Stimulated activated CD8-positive, alpha-beta memory T cell treated with anti-CD3 and anti-CD28 coated beads, Interleukin-7, amount 100 ng/mL, for 24 hours (primary cell): ENCODE measurements at regions not wholly inside any gene's neighbourhood (a gene's known extent, or its start where the extent isn't known, plus 50 kb on each side); places are given as distances from the start of the nearest gene placed in this dataset.
"Not testable (repeated sequence)": the region's sequence is repeated elsewhere in the genome, so short reads cannot be mapped to it uniquely, and the experiment has no call there.

Source experiments
- DNase-seq: peaks from one replicate; pipeline ENCODE4 v3.0.0-alpha.2; 2020; ENCODE audit warnings: low read depth

DNA sequence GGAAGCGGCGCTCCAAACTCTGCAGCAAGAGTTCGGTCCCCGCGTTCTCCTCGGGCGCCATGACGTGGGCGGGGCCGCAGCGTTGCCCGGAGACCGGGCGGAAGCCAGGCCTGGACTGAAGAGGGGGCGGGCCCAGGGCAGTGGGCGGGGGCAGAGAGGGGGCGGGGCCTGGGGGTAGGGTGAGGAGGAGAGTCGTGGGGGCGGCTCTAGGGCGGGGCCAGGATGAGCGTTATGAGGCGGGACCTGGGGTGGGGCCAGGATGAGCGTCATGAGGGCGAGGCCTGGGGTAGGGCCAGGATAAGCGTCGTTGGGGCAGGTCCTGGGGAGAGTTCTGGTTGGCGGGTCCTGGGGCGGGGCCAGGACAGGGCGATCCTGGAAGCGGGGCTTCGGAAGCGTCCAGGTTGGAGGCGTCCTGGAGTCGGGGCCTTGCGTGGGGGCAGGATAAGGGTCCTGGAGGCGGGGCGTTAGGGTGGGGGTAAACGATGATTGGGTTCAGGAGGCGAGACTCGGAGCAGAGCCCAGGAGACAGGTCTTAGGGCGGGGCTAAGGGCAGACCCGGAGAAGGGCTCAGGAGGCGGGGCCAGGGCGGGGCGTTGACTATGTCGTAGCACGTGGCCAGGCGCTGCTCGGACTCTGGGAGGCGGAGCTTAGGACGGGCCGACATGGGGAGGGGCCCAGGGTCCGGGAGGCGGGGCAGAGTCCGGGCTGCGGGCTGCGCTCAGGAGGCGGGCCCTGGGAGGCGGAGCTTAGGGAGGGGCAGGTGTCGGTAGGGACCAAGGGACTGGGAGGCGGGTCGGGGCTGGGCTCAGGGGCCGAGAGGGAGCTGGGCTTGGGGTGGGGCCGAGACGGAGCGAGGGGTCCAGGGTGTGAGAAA, 131.1 kb upstream of the ALDH3B2 start:
- DNase-seq, result peak; percentile 97

DNA sequence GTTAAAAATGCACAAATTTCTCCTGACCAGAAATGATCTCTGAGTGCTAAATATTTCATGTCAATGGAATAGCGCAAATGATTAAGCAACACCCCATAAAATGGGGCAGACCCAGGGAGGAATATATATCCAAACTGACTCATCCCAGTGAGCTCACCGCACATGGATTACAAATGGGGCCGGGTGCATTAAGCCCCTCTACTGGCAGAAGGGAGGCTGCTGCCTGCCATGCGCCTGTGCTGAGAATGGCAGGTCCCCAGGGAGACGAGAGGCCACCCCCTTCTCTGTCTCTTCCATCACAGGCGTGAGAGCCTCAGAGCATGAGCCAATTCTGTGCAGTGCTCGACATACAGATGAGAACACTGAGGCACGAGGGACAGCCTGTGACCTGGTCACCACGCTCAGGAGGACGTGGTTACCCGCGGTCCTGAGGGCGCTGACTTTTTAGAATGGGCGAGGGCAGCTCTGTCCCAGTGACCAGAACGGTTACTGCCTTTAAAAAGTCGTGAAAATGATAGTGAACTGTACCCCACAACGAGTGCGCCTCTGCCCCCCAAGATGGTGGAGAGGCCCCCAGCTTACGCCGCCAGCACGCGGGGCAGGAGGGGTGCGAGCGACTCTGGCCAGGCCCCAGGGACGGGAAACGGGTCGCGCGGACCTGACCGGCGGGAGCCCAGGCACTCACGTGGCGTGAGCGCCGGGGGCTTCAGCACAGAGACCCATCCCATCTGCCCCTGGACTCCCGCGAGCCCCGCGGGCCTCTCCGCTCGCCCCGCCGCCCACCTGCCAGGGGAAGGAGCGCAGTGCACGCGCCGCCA, 130.2 kb upstream of the ALDH3B2 start:
- not testable (repeated sequence) for DNase-seq

DNA sequence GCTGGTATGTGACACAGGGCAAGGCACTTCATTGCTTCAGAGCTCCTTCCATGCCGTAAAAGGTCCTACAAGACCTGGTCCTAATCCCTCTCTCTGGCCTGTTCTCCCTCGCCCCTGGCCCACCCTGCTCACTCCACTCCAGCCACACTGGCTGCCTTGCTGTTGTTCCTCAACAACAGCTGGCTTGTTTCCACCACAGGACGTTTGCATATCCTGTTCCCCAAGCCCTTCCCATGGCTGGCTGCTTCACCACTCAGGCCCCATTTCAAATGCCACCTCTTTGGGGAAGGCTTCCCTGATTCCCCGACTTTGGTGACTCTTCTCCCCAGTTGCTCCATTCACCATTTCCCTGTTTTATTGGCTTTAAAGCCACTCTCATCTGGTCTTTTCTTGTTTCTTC, 129.1 kb upstream of the ALDH3B2 start:
- not testable (repeated sequence) for DNase-seq

DNA sequence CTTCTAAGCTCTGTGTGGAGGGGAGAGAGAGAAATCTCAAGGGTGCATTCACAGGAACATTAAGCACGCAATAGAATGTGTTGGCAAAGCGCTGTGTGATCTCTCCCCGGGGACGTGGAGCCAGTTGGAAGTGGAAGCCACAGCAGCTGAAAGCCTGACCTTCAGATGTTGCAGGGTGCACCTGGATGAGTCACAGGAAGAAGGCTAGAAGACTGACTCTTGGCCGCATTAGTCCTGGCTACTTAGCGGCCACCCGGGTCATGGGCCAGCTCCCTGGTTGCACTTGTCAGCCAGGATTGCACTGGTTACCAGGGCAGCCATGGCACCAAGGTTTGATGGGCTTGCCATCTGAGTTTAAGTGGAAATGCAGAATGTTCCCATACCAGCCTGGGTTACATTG, 128.6 kb upstream of the ALDH3B2 start:
- DNase-seq, result not testable (repeated sequence)

DNA sequence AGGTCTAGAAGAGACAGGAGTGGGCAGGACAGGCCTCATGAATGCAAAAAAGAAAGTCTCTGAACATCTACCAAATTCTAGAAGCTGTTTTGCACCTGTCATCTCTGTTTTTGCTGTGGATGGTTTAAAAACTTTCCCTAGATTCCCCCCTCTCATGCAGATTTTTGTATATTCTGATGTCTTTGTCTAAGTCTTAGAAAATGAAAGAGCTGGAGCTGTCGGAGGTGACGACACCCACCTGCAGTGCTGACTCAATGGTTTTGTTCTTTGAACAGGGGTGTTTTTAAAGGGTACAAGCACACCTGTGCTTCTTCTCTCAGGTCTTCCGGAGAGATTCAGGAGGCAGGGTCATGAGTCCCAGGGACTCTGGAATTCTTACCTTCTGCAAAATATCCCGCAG, 128.2 kb upstream of the ALDH3B2 start:
- DNase-seq, result not testable (repeated sequence)

DNA sequence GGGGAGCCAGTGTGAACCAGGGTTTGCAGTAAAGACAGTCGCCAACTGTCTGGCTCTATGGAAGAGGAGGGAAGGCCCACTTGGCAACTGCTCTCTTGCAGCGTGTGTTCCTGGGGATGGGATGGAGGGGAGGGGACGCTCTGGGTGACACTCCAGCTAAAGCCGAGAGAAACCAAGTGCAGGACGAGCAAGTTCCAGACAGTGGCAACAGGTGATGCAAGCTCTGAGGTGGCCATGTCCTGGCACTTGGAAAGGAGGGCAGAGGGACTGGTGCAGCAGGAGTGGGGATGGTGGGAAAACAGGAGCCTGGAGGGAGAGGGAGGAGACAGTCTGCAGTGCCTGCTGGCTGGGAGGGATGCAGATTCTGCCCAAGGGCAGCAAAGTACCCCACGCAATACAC, 127.0 kb upstream of the ALDH3B2 start:
- not testable (repeated sequence) for DNase-seq

DNA sequence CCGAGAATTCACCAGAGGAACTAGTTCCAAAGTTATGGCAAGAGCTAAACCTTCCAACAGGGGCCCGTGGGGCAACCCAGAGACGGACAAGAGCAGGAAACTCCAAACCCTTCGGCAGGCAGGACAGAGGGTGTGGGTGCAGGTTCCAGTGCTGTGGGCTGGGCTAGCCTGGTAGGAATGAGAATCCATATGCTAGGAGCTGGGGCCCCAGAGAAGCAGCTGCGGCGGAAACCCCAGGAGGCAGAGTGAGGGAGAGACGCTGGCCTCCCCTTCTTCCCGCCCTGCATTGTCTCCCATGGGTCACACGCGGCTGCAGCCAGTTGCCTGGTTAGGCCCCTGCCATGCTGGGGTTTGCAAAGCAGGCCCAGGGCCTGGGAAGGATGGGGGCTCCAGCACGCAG, 126.2 kb upstream of the ALDH3B2 start:
- not testable (repeated sequence) for DNase-seq

DNA sequence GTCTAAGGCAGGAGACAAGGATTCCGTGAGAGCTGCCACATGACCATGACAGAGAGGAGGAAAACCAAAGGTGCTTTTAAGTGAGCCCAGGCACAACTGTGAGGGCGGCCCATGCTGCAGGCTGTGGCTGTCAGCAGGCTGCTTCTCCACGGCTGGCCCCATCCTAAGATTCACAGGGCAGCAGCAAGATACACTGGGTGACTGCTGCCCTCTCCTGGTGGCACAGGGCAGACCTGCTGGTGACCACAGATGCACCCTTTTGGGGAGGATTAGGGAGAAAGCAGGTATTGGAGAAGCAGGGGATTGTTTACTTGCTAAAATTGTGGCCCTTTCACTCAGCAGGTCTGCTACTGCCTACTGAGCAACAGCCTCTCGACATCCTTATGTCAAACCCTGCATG, 125.4 kb upstream of the ALDH3B2 start:
- DNase-seq, result not testable (repeated sequence)

DNA sequence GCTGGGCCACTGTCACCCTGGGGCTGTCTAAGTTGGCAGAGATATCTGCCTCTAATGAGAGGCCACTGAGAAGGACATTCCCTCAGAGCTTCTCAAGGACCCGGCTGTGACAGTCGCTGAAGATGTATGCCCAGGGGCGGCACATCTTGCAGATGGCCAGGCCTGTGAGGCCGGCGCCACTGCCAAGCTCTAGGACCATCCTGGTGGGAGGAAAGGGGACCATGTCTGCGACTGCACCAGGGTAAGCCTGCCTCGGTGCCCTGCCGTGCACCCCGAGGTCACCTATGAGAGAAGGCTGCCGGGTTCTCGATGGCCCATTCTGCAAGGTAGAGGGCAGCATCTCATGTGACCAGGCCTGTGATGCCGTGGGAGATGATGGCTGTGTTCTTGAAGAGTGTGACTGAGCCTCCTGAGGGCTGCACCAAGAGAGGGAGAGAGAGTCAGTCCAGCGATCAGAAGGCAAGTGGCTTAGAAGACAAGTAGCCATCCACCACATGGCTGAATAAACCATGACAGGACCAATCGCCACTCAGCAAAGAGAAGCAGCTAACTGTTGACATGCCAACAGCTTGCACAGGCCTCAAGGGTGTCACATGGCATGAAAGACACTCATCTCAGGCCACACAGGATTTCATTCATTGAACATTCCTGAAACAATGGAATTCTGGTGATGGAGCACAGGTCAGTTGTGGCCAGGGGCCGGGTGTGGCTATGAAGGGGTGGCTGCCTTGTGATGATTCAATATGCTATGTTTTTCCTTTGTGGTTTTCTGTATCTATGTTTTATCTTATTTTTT, 123.5 kb upstream of the ALDH3B2 start:
- DNase-seq, result not testable (repeated sequence)

DNA sequence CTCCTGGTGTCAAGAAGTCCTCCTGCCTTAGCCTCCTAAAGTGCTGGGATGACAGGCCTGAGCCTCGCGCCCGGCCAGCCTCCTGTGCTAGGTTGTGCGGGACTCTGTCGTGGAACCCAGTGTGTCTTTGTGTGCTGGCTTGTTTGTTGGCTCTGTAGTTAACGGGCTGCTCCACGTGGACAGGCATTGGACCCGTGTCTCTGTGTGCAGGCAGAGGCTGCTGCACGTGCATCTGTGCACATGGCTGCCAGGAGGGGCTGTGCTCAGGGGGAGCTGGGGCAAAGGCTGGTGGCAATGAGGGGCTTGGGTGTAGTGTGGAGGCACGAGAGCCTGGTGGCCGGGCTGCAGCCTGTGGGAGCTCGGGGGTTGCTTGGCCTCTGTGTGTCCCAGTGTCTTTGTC, 121.3 kb upstream of the ALDH3B2 start:
- no peak for DNase-seq

DNA sequence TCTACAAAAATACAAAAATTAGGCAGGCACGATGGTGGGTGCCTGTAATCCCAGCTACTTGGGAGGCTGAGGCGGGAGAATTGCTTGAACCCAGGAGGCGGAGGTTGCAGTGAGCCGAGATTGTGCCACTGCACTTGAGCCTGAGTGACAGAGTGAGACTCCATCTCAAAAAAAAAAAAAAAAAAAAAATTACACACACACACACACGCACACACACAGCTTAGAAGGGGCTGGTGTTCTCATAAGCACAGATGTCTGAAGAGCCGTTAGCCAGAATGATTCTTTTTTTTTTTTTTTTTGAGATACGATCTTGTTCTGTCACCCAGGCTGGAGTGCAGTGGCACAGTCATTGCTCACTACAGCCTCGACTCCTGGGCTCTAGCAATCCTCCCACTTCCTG, 119.3 kb upstream of the ALDH3B2 start:
- not testable (repeated sequence) for DNase-seq

DNA sequence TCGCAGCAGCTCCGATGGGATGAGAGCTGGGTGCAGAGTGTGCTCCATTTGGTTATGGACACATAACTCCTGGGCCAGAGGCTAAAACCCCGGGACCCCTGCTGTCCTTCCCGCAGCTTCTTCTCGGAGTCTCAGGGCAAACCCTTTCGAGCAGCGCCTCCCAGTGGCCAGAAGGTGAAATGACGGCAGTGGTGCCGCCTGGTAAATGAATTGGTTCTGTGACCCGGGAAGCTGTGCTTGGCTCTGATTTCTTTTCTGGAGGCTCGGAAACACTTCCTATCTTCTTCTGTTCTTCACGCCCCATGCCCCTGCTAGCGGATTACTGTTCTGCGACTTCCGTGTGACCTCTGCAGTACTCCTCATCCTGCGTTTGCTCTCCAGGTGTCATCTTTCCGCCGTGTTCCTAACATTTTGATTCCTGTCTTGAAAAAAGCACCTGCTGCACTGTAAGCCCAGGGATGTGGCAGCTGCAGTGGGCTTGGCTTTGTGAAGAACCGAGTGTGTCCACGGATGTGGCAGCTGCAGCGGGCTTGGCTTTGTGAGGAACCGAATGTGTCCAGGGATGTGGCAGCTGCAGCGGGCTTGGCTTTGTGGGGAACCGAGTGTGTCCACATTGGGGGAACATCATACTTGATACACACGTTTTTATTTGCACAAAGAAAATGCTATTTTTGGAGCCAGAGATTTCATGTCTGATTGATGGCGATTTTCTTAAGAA, 118.0 kb upstream of the ALDH3B2 start:
- peak; percentile 8 for DNase-seq

DNA sequence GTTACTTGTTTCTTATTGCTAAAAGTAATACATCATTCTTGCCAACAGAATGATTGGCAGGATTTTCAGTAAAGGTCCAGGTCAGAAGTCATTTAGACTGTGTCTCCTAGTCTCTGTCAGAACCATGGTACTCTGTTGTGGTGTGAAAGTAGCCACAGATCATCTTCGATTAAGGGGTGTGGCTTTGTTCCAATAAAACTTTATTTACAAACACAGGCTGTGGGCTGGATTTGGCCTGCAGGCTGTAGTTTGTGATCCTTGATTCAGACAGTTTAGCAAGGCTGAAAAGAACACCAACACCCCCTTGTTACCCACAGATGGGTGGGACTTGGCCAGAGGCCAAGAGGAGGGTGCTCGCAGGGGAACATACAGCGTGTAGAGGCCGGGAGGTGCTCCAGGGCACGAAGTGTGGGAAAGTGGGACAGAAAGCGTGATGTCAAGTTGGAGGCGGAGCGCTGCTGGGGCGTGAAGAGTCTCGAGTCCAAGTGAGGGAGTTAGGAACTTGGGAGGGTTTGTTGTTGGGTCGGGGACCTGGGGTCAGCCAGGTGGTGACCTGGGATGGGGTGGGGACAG, 117.3 kb upstream of the ALDH3B2 start:
- not testable (repeated sequence) for DNase-seq

DNA sequence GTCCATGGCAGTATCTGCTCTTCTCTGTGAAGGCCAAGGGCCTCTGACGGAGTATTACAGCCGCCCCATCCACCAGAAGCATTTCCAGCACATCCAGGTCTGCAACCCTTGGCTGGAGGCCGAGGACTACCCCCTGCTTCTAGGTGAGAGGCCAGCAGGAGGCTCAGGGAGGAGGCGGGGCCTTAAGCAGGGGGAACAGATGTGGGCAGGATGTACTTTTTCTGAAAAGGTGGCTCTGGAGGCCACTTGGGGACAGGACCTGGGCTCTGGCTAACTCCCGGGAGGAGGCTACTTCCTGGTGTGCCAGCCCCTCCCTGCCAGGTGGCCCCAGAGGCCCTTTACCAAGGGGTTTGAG, 113.9 kb upstream of the ALDH3B2 start:
- DNase-seq, result not testable (repeated sequence)

DNA sequence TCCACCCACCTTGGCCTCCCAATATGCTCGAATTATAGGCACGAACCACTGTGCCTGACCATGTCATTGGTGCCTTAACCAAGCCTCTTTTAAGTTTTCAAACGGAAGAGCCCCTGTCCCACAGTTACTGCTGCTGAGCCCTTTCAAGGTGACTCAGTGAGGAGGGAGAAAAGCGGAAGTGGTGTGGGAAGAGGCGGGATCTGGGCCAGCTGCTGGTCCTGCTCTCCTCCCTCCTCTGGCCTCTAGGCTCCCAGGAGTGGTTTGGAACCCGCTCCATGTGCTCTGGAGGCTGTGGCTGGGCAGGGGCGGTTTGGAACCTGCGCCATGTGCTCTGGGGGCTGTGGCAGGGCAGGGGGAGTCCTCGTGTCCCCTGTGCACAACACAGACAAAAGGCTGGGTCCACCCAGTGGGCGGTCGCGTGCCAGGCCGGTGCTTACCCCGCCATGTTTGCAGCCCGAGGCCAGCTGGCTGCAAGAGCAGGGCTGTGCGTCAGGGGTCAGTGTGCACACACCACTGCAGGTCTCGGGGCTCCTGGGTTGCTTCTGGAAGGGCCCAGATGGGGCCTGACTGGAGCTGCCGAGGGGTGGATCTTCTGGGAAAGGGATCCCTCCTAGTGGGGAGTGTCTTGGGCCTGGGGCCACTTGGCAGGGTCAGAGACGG, 113.4 kb upstream of the ALDH3B2 start:
- DNase-seq, result not testable (repeated sequence)

DNA sequence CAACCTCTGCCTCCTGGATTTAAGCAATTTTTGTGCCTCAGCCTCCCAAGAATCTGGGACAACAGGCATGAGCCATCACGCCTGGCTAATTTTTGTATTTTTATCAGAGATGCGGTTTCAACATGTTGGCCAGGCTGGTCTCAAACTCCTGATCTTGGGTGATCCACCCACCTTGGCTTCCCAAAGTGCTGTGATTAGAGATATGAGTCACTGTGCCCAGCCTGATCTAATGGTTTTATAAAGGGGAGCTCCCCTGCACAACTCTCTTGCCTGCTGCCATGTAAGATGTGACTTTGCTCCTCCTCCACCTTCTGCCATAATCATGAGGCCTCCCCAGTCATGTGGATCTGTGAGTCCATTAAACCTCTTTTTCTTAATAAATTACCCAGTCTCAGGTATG, 107.5 kb upstream of the ALDH3B2 start:
- DNase-seq, result not testable (repeated sequence)

DNA sequence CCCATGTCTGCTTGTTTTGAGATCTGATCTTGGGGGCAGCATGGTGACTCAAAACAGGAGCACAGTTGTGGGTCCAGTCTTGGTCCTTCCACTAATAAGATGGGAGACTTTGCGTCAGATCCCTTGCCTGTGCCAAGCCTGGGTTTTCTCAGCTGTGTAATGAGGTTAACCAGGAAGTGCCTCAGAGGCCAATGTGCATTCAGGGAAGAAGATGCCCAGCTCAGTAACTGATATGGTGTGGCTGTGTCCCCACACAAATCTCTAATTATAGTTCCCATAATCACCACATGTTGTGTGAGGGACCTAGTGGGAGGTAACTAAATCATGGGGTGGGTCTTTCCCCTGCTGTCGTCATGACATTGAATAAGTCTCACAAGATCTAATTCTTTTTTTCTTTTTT, 107.1 kb upstream of the ALDH3B2 start:
- DNase-seq, result not testable (repeated sequence)

DNA sequence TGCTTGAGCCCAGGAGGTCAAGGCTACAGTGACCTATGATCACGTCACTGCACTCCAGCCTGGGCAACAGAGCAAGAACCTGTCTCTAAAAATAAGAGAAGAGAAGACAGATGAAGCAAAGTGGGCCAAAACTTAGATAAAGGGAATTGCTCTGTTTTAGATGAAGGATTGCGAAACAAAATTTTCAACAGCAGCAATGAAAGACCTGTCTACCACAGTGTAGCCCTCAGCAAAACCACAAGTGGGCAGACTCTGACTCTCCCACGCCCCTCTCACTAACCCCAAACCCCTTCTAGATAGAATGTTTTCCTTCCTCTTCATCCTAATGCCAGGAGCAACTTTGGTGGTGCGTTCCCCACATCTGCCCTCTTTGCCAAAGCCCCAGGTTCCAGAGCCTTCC, 105.6 kb upstream of the ALDH3B2 start:
- DNase-seq, result no peak

DNA sequence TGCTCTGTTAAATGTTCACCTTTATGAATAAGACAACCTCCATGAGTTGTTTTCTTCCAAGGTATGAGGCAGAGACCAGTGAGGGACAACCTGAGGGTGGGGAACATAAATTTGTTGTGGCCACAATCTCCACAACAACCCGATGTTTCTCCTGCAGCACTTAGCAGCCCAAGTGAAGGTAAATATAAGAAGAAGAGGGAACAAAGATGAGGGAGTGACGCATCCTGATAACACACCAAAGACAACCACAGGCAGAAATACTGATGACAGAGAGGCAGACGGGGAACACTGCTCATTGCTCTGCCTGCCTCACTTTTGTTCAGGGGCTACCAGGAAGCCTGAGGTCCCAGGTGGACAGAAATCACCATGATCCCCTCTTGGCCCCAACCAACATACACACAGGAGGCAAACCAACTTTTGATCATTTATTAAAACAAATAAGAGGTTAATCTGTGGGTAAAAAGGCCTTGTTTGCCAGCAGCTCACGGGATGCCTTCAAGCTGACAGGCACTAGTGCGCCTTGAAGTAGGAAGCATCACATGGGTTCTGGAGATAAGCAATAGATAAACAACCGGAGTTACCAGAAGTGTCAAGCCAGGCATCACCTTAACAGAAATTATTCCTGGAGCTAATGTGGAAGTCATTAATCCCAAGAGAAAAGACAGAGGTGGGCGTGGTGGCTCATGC, 104.9 kb upstream of the ALDH3B2 start:
- not testable (repeated sequence) for DNase-seq

DNA sequence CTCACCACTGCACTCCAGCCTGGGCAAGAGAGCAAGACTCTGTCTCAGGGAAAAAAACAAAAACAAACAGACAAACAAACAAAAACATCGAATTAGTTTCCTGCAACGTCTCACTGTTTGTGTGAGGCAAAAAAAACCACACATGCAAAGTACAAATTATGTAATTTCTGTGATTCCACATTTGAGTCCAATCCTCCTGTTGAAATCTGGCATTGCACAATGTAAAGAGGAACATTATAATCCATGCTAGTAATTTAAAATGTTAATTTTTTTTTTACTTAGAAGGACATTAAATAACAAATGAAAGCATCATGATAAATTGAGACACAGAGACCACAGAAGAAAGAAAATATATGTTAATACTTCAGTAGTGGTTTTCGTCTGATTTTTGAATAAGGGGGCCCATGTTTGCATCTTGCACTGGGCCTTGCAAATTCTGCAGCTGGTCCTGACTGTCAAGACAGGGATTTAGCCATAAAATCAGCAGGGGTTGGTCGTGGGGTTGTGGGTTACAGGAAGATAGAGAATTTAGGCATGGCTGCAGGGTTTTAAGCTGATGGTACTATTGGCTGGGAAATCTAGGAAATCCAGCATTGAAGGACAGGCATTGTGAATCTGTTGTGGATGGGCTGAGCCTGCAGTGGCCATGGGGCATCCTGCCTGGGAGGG, 102.6 kb upstream of the ALDH3B2 start:
- DNase-seq, result no peak
